Natural killer cell (primary cell): ENCODE measurements at regions not wholly inside any gene's neighbourhood (a gene's known extent, or its start where the extent isn't known, plus 50 kb on each side); places are given as distances from the start of the nearest gene placed in this dataset.

Experiments used
- ATAC-seq, 3 donors: fragments of 150-1000 bp in 2 of 3; fragments of 200-7000 bp in 1 of 3; cut with Tn5 transposase; 1 replicate in 1 of 3; 2 replicates in 2 of 3; pipeline ENCODE4 v1.10.0; 2021; ENCODE audit warnings: mild to moderate bottlenecking in 2 of 3, moderate library complexity in 2 of 3
- DNase-seq, 2 donors: peaks; one replicate each; pipeline versions ENCODE4 v3.0.0 to v3.0.0-alpha.2; 2013 to 2021; ENCODE audit warnings: mixed read lengths in 1 of 2
- H3K27ac ChIP-seq: one replicate; pipeline ENCODE4 v1.5.1; 2013; ENCODE audit warnings: mild to moderate bottlenecking, low read length
- H3K27me3 ChIP-seq: one replicate; pipeline ENCODE4 v1.6.1; 2013; ENCODE audit warnings: low read length; ENCODE audit not compliant: control insufficient read depth, insufficient read depth
- H3K36me3 ChIP-seq: one replicate; pipeline ENCODE4 v1.6.1; 2013; ENCODE audit warnings: low read length; ENCODE audit not compliant: control insufficient read depth, insufficient read depth
- H3K4me1 ChIP-seq: one replicate; pipeline ENCODE4 v1.6.1; 2013; ENCODE audit warnings: low read length; ENCODE audit not compliant: control insufficient read depth, insufficient read depth
- H3K4me3 ChIP-seq: one replicate; pipeline ENCODE4 v1.5.1; 2013; ENCODE audit warnings: low read length
- H3K9me3 ChIP-seq: one replicate; pipeline ENCODE4 v1.6.1; 2013; ENCODE audit warnings: low read length; ENCODE audit not compliant: control insufficient read depth, insufficient read depth
- H3K27ac Mint-ChIP-seq, 2 donors: one replicate each; pipeline ENCODE4 v1.8.0; 2022; ENCODE audit warnings: mild to moderate bottlenecking in 2 of 2, mixed read lengths in 2 of 2, moderate library complexity in 1 of 2
- H3K27me3 Mint-ChIP-seq, 2 donors: one replicate each; pipeline ENCODE4 v1.8.0; 2022; ENCODE audit warnings: low read depth in 2 of 2, mixed read lengths in 2 of 2
- H3K36me3 Mint-ChIP-seq: one replicate; pipeline ENCODE4 v1.8.0; 2022; ENCODE audit warnings: mixed read lengths
- H3K4me1 Mint-ChIP-seq, 2 donors: one replicate each; pipeline ENCODE4 v1.8.0; 2022; ENCODE audit warnings: mixed read lengths in 2 of 2
- H3K4me3 Mint-ChIP-seq: one replicate; pipeline ENCODE4 v1.8.0; 2022; ENCODE audit warnings: mild to moderate bottlenecking, moderate library complexity, mixed read lengths
- H3K9me3 Mint-ChIP-seq, 2 donors: one replicate each; pipeline ENCODE4 v1.8.0; 2022; ENCODE audit warnings: mixed read lengths in 2 of 2
- WGBS: methylation state at CpG from one replicate; pipeline ENCODE4 v1.1.7; 2013; ENCODE audit warnings: missing lambda C conversion rate; ENCODE audit not compliant: insufficient coverage; 5-methylcytosine and 5-hydroxymethylcytosine counted together
- intact Hi-C: fragments of 100-400 bp; cut with micrococcal nuclease; formaldehyde crosslinking; loops from one replicate; pipeline ENCODE4 v1.14.2; 2022
- TF ChIP-seq, protein P1 (sequence below): fragments of 200-600 bp; IDR thresholded peaks from one replicate; pipeline ENCODE4 v1.8.0; 2022; ENCODE audit warnings: antibody characterized with exemption

GRCh38 chr11:104761511-104761910 lies 136.7 kb downstream of the CASP12 start:
- no peaks in the 10 kb centered on the region for H3K27me3 ChIP-seq
- Mint-ChIP-seq H3K36me3 (peaks cover 19% of the 10 kb centered on the region), H3K4me1 (peaks cover 13 to 16% of the 10 kb centered on the region in 2 donors), H3K27ac (no peak overlapping the region), H3K9me3 (peaks cover 4 to 16% of the 10 kb centered on the region in 2 donors), H3K27me3 (no peaks in the 10 kb centered on the region), H3K4me3 (no peak overlapping the region)
- WGBS = 100% methylated on average over 2 of the region's 2 CpGs
- no peaks in the 10 kb centered on the region for H3K4me1 ChIP-seq
- TF ChIP-seq, protein P1, sequence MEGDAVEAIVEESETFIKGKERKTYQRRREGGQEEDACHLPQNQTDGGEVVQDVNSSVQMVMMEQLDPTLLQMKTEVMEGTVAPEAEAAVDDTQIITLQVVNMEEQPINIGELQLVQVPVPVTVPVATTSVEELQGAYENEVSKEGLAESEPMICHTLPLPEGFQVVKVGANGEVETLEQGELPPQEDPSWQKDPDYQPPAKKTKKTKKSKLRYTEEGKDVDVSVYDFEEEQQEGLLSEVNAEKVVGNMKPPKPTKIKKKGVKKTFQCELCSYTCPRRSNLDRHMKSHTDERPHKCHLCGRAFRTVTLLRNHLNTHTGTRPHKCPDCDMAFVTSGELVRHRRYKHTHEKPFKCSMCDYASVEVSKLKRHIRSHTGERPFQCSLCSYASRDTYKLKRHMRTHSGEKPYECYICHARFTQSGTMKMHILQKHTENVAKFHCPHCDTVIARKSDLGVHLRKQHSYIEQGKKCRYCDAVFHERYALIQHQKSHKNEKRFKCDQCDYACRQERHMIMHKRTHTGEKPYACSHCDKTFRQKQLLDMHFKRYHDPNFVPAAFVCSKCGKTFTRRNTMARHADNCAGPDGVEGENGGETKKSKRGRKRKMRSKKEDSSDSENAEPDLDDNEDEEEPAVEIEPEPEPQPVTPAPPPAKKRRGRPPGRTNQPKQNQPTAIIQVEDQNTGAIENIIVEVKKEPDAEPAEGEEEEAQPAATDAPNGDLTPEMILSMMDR = no peak
- ATAC-seq (no peak), DNase-seq (no peak)
- no peak overlapping the region for H3K27ac ChIP-seq
- no peak overlapping the region for H3K4me3 ChIP-seq
- no peaks in the 10 kb centered on the region for H3K9me3 ChIP-seq
- intact Hi-C loops = no loop called here
- H3K36me3 ChIP-seq = no peaks in the 10 kb centered on the region

DNA sequence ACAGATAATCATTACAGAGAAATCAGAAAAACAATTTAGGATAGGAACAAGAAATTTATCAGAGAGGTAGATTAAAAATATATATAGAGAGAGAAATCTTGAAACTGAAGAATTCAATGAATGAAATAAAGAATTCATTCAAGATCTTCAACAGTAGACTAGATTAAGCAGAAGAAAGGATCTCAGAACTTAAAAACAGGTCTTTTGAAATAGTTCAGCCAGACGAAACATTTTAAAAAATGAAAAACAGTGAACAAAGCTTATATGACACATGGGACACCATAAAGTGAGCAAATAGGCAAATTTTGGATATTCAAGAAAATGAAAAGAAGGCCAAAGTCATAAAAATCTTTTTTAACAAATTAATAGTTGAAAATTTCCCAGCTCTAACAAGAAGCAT lies 138.8 kb downstream of the CASP12 start:
- whole genome bisulfite sequencing = 92% methylated on average over 1 of the region's 1 CpG
- ATAC-seq (no peak), DNase-seq (no peak)
- Histone ChIP-seq H3K4me3 (no peak overlapping the region), H3K9me3 (no peaks in the 10 kb centered on the region), H3K27ac (no peak overlapping the region), H3K4me1 (no peaks in the 10 kb centered on the region), H3K27me3 (no peaks in the 10 kb centered on the region), H3K36me3 (no peaks in the 10 kb centered on the region)
- no peak overlapping the region for H3K27ac Mint-ChIP-seq
- peaks cover 4 to 16% of the 10 kb centered on the region in 2 donors for H3K9me3 Mint-ChIP-seq
- peaks cover 19% of the 10 kb centered on the region for H3K36me3 Mint-ChIP-seq
- no peaks in the 10 kb centered on the region for H3K27me3 Mint-ChIP-seq
- TF ChIP-seq, protein P1 = no peak
- H3K4me1 Mint-ChIP-seq = peaks cover 8 to 9% of the 10 kb centered on the region in 2 donors
- intact Hi-C loops = no loop called here
- no peak overlapping the region for H3K4me3 Mint-ChIP-seq

- Mint-ChIP-seq H3K9me3 (peaks cover 0 to 2% of the 10 kb centered on the region in 2 donors), H3K27me3 (no peaks in the 10 kb centered on the region), H3K4me1 (peaks cover 7 to 8% of the 10 kb centered on the region in 2 donors), H3K4me3 (no peak overlapping the region), H3K36me3 (no peaks in the 10 kb centered on the region), H3K27ac (no peak overlapping the region)
- H3K4me1 ChIP-seq = no peaks in the 10 kb centered on the region
- no peak for ATAC-seq
- no peak for DNase-seq
- TF ChIP-seq, protein P1 = no peak
- no peaks in the 10 kb centered on the region for H3K27me3 ChIP-seq
- 94% methylated on average over 3 of the region's 3 CpGs for WGBS
- H3K27ac ChIP-seq = no peak overlapping the region
- no peak overlapping the region for H3K4me3 ChIP-seq
- no peaks in the 10 kb centered on the region for H3K36me3 ChIP-seq
- H3K9me3 ChIP-seq = no peaks in the 10 kb centered on the region
- intact Hi-C loops = no loop called here
These were observed 159.3 kb downstream of the CASP12 start for GRCh38 chr11:104738918-104739317.

- intact Hi-C loops = no loop called here
- TF ChIP-seq, protein P1 = no peak
- Histone ChIP-seq H3K9me3 (no peaks in the 10 kb centered on the region), H3K36me3 (no peaks in the 10 kb centered on the region), H3K27me3 (no peaks in the 10 kb centered on the region), H3K4me3 (no peak overlapping the region), H3K4me1 (no peaks in the 10 kb centered on the region), H3K27ac (no peak overlapping the region)
- no peaks in the 10 kb centered on the region for H3K27me3 Mint-ChIP-seq
- no peak overlapping the region for H3K4me3 Mint-ChIP-seq
- H3K27ac Mint-ChIP-seq = no peak overlapping the region
- 89% methylated on average over 2 of the region's 4 CpGs for WGBS
- ATAC-seq (no peak), DNase-seq (no peak)
- peaks cover 7 to 8% of the 10 kb centered on the region in 2 donors for H3K4me1 Mint-ChIP-seq
- peaks cover 0 to 2% of the 10 kb centered on the region in 2 donors for H3K9me3 Mint-ChIP-seq
- H3K36me3 Mint-ChIP-seq = no peaks in the 10 kb centered on the region
These were observed 160.1 kb downstream of the CASP12 start for GRCh38 chr11:104738208-104738607.
